T-cell (primary cell): ENCODE measurements at regions not wholly inside any gene's neighbourhood (a gene's known extent, or its start where the extent isn't known, plus 50 kb on each side); places are given as distances from the start of the nearest gene placed in this dataset.

ENCODE experiments used
- ATAC-seq, 4 experiments: fragments of 200-7000 bp in 3 of 4; fragments of 150-1000 bp in 1 of 4; cut with Tn5 transposase; replicated peaks in 1 of 4; 1 replicate in 3 of 4; 2 replicates in 1 of 4; pipeline ENCODE4 v1.10.0; 2021; ENCODE audit warnings: moderate library complexity in 3 of 4, mild to moderate bottlenecking in 2 of 4, moderate number of reproducible peaks in 1 of 4
- CTCF ChIA-PET, 2 donors: fragments of 300-600 bp; sonication (Branson Sonifier 250); formaldehyde crosslinking; loops; one replicate each; lab custom pipeline; 2022; ENCODE audit warnings: antibody characterized with exemption in 2 of 2; lab: Charles Lee
- POLR2A ChIA-PET, 2 donors: fragments of 300-600 bp; sonication (Branson Sonifier 250); formaldehyde crosslinking; loops; one replicate each; lab custom pipeline; 2022; ENCODE audit warnings: antibody characterized with exemption in 2 of 2; lab: Charles Lee
- DNase-seq, 35 experiments: peaks; one replicate each; pipeline versions ENCODE4 v3.0.0 to v3.0.0-alpha.2; 2013 to 2023
- H3K27ac ChIP-seq: one replicate; pipeline ENCODE4 v1.5.1; 2013; ENCODE audit warnings: low read length
- H3K27me3 ChIP-seq, 2 experiments: replicated peaks in 1 of 2; 1 replicate in 1 of 2; 2 replicates in 1 of 2; pipeline versions ENCODE4 v1.6.1 to v1.7.0; 2013; ENCODE audit warnings: low read length in 1 of 2, mixed read lengths in 1 of 2; ENCODE audit not compliant: control insufficient read depth in 2 of 2, insufficient read depth in 2 of 2; ENCODE audit errors: extremely low read depth in 1 of 2
- H3K36me3 ChIP-seq, 2 donors: 1 replicate in 1 of 2; 2 replicates in 1 of 2; pipeline versions ENCODE4 v1.6.1 to v1.7.0; 2013; ENCODE audit warnings: low read length in 1 of 2; ENCODE audit not compliant: control insufficient read depth in 2 of 2, insufficient read depth in 1 of 2; ENCODE audit errors: extremely low read depth in 1 of 2
- H3K4me1 ChIP-seq, 2 experiments: 1 replicate in 1 of 2; 2 replicates in 1 of 2; pipeline versions ENCODE4 v1.6.1 to v1.7.0; 2013; ENCODE audit warnings: low read length in 2 of 2, mixed read lengths in 1 of 2; ENCODE audit not compliant: insufficient read depth in 2 of 2, control insufficient read depth in 1 of 2; ENCODE audit errors: extremely low read depth in 1 of 2
- H3K4me3 ChIP-seq, 2 donors: 1 replicate in 1 of 2; 2 replicates in 1 of 2; pipeline versions ENCODE4 v1.5.1 to v1.7.0; 2013; ENCODE audit warnings: mild to moderate bottlenecking in 2 of 2, low read length in 1 of 2, moderate library complexity in 1 of 2; ENCODE audit not compliant: control insufficient read depth in 1 of 2; ENCODE audit errors: extremely low read depth in 1 of 2
- H3K9me3 ChIP-seq: 2 replicates; pipeline ENCODE4 v1.7.0; 2013
- H3K27ac Mint-ChIP-seq, 2 donors: one replicate each; pipeline ENCODE4 v1.8.0; 2020 to 2021; ENCODE audit warnings: mild to moderate bottlenecking in 2 of 2, mixed read lengths in 2 of 2
- H3K27me3 Mint-ChIP-seq, 2 donors: one replicate each; pipeline ENCODE4 v1.8.0; 2021 to 2022; ENCODE audit warnings: mixed read lengths in 2 of 2
- H3K36me3 Mint-ChIP-seq: one replicate; pipeline ENCODE4 v1.8.0; 2021; ENCODE audit warnings: mixed read lengths
- H3K4me1 Mint-ChIP-seq, 3 donors: one replicate each; pipeline ENCODE4 v1.8.0; 2020 to 2022; ENCODE audit warnings: mixed read lengths in 3 of 3, mild to moderate bottlenecking in 1 of 3
- H3K4me3 Mint-ChIP-seq, 3 donors: one replicate each; pipeline ENCODE4 v1.8.0; 2020 to 2022; ENCODE audit warnings: mild to moderate bottlenecking in 3 of 3, mixed read lengths in 3 of 3, moderate library complexity in 3 of 3
- H3K9me3 Mint-ChIP-seq, 3 donors: one replicate each; pipeline ENCODE4 v1.8.0; 2020 to 2022; ENCODE audit warnings: mixed read lengths in 3 of 3
- WGBS: methylation state at CpG from one replicate; pipeline ENCODE4 v1.1.5; 2013; ENCODE audit warnings: missing lambda C conversion rate; ENCODE audit not compliant: insufficient coverage; 5-methylcytosine and 5-hydroxymethylcytosine counted together

DNA sequence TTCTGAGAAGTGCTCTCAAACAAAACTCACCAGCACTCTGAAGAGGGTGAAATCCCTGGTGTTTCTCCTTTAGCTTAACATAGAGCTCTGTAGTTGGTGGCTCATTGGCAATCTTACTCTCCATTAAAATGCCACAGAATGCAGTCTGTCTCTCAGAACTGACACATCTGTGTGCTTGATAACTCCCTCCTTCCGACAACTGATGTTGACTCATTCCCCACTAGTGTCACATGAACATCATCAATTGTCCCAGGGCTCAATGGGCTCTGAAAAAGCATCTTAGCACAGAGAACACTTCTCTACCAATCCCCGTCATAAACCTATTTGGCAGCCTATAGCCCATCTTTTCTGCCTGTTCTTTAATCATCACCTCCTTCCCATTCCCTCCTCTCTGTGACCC lies 133.2 kb upstream of the ZC3H11B start:
- no peak overlapping the region for H3K4me3 Mint-ChIP-seq
- Histone ChIP-seq H3K36me3 (no peaks in the 10 kb centered on the region), H3K27ac (no peak overlapping the region), H3K4me1 (no peaks in the 10 kb centered on the region), H3K9me3 (no peaks in the 10 kb centered on the region), H3K4me3 (no peak overlapping the region), H3K27me3 (no peaks in the 10 kb centered on the region)
- no peaks in the 10 kb centered on the region for H3K27me3 Mint-ChIP-seq
- ChIA-PET POLR2A (no interaction called here), CTCF (no interaction called here)
- 94% methylated on average over 2 of the region's 2 CpGs for WGBS
- no peak overlapping the region for H3K27ac Mint-ChIP-seq
- H3K9me3 Mint-ChIP-seq, result peaks cover 0 to 6% (median 3%) of the 10 kb centered on the region in 3 donors
- H3K4me1 Mint-ChIP-seq, result no peaks in the 10 kb centered on the region
- no peaks in the 10 kb centered on the region for H3K36me3 Mint-ChIP-seq
- ATAC-seq, result no peak
- DNase-seq, result no peak

DNA sequence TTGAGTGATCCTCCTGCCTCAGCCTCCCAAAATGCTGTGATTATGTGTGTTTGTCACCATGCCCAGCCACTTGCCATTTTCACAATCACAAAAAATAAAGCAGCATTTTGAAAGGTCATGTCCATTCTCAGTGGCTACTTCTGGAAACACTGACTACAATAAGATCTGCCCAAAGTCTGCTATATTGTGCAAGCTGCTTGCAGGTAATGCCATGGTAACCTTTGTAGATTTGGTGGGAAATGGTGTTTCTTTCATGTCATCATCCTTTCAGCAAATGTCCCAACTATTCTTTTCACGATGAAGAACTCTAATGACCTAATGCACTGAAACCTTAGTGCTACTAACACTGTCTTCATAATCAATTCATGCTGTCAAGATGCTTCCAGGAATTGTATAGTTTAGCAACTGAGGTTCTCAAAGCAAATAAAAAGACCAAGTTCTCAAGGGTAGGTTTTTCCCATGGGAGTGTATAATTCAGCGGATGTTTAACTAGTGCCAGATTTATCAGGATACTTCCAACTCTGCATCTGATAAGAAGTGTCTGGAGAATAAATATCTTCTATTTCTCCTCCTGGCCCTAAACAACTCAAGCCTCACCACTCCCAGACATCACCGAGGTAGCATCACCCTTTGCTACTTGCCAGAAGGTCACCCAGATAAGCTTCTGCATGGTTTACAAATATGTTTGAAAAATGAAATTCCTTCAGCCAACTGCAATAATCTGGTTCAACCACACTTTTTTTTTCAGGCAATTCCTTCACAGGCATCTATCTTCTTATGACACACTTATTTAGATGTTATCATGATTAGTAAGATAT lies 132.0 kb upstream of the ZC3H11B start:
- Mint-ChIP-seq H3K36me3 (no peaks in the 10 kb centered on the region), H3K27ac (no peak overlapping the region), H3K27me3 (no peaks in the 10 kb centered on the region), H3K4me1 (no peaks in the 10 kb centered on the region), H3K9me3 (peaks cover 0 to 3% (median 3%) of the 10 kb centered on the region in 3 donors), H3K4me3 (no peak overlapping the region)
- ATAC-seq (no peak), DNase-seq (no peak)
- Histone ChIP-seq H3K27ac (no peak overlapping the region), H3K36me3 (no peaks in the 10 kb centered on the region), H3K4me3 (no peak overlapping the region), H3K9me3 (no peaks in the 10 kb centered on the region), H3K4me1 (no peaks in the 10 kb centered on the region), H3K27me3 (no peaks in the 10 kb centered on the region)
- POLR2A ChIA-PET, result no interaction called here
- WGBS, result 25% methylated on average over 1 of the region's 3 CpGs
- CTCF ChIA-PET, result no interaction called here

DNA sequence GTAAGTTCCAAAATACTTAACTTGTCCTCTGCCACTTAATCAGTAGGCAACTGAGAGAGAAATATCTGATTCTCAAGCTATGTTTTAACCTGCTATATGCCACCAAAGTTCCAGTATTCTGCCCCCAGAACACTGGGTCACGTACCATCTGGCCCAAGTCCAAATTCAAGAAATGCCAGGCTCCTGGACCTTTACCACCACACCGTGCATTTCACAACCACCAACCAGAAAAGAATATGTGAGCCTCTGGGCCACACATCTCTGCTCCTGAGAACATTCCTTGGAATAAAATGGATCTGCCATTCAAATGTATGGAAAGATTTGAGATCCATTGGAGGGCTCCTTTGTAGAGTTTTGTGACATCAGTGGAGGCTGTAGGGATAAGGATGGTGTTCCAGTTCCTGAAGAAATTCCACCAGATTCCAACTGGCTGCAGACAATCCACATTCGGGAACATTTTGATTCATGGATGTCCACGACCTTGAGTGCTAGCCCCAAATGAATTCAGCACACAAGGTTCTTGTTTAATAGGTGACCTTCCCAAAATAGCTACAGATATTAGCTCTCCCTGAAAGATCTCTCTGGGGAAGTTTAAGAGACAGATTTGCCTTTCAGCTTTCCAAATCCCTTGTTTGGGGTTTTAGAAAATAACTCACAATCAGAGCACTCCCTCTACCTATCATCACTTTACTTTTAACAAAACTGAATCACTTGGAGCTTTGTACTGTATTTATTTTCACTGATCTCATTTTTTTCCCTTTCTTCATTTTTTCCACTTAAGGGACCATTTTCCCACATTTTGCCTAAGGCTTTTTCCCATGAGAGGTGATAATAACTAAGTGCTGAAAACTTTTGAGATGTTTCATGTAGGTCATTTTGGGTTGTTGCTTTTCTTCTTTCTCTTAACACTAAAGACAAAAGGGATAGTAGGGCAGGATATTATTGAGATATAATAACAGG lies 128.4 kb upstream of the ZC3H11B start:
- H3K36me3 Mint-ChIP-seq, result no peaks in the 10 kb centered on the region
- WGBS, result 80% methylated on average over 2 of the region's 4 CpGs

DNA sequence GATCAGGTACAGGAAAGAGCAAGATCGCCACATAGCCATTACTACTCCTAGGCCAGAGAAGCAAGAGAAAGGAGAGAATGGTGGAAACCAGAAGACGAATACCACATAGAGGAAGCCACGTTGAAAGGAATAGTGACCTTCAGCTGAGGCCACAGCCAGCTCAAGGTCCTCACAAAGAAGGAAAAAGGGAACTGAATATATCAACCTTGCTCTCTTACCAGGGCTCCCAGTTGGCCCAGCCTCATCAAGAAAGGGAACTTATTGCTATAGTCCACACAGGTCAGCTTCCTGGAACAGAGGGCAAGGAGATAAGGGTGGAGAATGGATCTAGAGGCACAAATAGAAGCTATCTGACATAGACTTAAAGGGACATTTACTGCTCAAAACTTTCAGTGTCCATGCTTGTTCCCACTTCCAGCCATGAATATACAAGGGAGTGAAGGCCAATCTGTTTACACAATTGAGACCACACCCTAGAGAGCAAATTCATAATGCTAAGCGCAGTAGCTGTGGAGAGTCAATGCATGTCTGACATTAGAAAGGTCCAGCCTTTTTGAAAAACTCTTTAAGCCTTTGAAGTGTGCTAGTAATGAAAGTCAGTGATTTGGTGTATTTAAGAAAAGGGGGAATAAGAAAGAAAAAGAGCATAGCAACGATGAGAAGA lies 120.7 kb upstream of the ZC3H11B start:
- no peaks in the 10 kb centered on the region for H3K4me1 Mint-ChIP-seq
- POLR2A ChIA-PET, result no interaction called here
- DNase-seq (no peak), ATAC-seq (no peak)
- CTCF ChIA-PET, result no interaction called here
- no peak overlapping the region for H3K4me3 ChIP-seq
- no peaks in the 10 kb centered on the region for H3K36me3 Mint-ChIP-seq
- no peak overlapping the region for H3K27ac Mint-ChIP-seq
- no peak overlapping the region for H3K27ac ChIP-seq
- peaks cover 0 to 6% of the 10 kb centered on the region in 2 donors for H3K27me3 Mint-ChIP-seq
- no peaks in the 10 kb centered on the region for H3K36me3 ChIP-seq
- no peaks in the 10 kb centered on the region for H3K4me1 ChIP-seq
- WGBS, result no CpG with 5 or more reads among the region's 5 CpGs
- H3K9me3 ChIP-seq, result no peaks in the 10 kb centered on the region
- H3K27me3 ChIP-seq, result no peaks in the 10 kb centered on the region
- no peak overlapping the region for H3K4me3 Mint-ChIP-seq
- peaks cover 0 to 18% (median 9%) of the 10 kb centered on the region in 3 donors for H3K9me3 Mint-ChIP-seq

More for the DNA sequence above, 128.4 kb upstream of the ZC3H11B start:
- no peaks in the 10 kb centered on the region for H3K4me1 Mint-ChIP-seq
- H3K4me3 Mint-ChIP-seq, result no peak overlapping the region
- CTCF ChIA-PET, result no interaction called here
- H3K27ac ChIP-seq, result no peak overlapping the region
- DNase-seq (no peak), ATAC-seq (no peak)
- POLR2A ChIA-PET, result no interaction called here
- H3K4me3 ChIP-seq, result no peak overlapping the region
- no peak overlapping the region for H3K27ac Mint-ChIP-seq
- no peaks in the 10 kb centered on the region for H3K27me3 Mint-ChIP-seq
- H3K9me3 ChIP-seq, result no peaks in the 10 kb centered on the region
- H3K4me1 ChIP-seq, result no peaks in the 10 kb centered on the region
- peaks cover 3 to 6% (median 3%) of the 10 kb centered on the region in 3 donors for H3K9me3 Mint-ChIP-seq
- no peaks in the 10 kb centered on the region for H3K27me3 ChIP-seq
- no peaks in the 10 kb centered on the region for H3K36me3 ChIP-seq

DNA sequence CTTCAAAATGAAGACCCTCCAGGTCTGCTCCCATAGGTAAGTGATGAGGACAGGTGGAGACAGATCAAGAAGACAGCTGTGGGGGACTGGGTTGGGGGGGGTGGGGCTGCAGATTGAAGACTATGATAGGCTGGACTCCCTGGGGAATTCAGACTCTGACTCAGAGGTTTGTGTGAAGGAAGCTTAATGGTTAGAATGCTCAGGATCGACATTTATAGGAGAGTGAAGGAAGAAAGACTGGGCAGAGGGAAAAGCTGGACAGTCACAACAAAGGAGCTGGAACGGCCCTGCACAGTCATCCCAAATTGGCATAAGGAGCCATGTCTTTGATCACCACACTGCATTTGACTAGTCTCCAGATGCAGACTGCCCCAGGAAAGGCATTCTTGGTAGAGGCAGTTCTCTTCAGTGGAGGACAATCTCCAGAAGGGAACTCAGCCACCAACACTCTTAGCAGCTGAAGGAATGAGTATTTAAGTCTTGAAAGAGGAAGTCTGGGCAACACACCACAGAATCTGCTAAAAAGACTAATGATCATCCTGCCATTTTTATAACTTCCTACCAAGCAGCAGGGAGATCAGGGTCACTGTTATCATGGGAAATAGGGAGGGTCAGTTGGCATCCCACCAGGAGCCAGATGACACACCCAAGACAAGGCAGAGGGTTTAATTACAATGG lies 120.0 kb upstream of the ZC3H11B start:
- Mint-ChIP-seq H3K4me3 (no peak overlapping the region), H3K4me1 (no peaks in the 10 kb centered on the region), H3K27me3 (peaks cover 0 to 6% of the 10 kb centered on the region in 2 donors), H3K27ac (no peak overlapping the region), H3K36me3 (no peaks in the 10 kb centered on the region), H3K9me3 (peaks cover 3 to 18% (median 10%) of the 10 kb centered on the region in 3 donors)
- Histone ChIP-seq H3K9me3 (no peaks in the 10 kb centered on the region), H3K4me1 (no peaks in the 10 kb centered on the region), H3K27me3 (no peaks in the 10 kb centered on the region), H3K4me3 (no peak overlapping the region), H3K36me3 (no peaks in the 10 kb centered on the region), H3K27ac (no peak overlapping the region)
- 57% methylated on average over 1 of the region's 2 CpGs for WGBS
- CTCF ChIA-PET, result no interaction called here
- DNase-seq, result no peak
- ATAC-seq, result no peak
- POLR2A ChIA-PET, result no interaction called here

DNA sequence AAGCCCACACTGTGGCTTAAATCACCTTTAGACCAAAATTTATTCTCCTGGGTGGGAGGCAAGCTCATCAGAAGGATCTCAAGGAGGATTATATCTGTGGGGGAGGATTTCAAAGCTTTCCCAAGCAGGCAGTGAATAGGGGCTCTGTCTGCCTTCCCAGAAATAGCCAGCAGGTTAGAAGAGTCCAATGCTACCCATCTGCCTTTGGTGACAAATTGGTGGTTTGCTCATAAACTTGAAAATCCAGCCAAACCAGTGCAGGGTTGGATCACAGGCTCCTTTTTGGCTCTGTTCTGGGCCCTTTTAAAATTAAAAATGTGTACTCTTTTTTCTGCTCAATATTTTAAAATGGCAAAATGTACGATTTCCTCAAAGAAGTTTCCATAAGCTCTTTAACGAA lies 118.9 kb upstream of the ZC3H11B start:
- Mint-ChIP-seq H3K36me3 (no peaks in the 10 kb centered on the region), H3K9me3 (peaks cover 11 to 16% (median 15%) of the 10 kb centered on the region in 3 donors), H3K27me3 (peaks cover 0 to 6% of the 10 kb centered on the region in 2 donors), H3K27ac (no peak overlapping the region), H3K4me1 (no peaks in the 10 kb centered on the region), H3K4me3 (no peak overlapping the region)
- DNase-seq (no peak), ATAC-seq (no peak)
- CTCF ChIA-PET, result no interaction called here
- Histone ChIP-seq H3K4me1 (no peaks in the 10 kb centered on the region), H3K9me3 (no peaks in the 10 kb centered on the region), H3K4me3 (no peak overlapping the region), H3K36me3 (no peaks in the 10 kb centered on the region), H3K27me3 (no peaks in the 10 kb centered on the region), H3K27ac (no peak overlapping the region)
- WGBS, result no CpG with 5 or more reads among the region's 2 CpGs
- POLR2A ChIA-PET, result no interaction called here
